CD4-positive, alpha-beta T cell treated with Interleukin-4 for 4 hours (primary cell): ENCODE measurements at regions not wholly inside any gene's neighbourhood (a gene's known extent, or its start where the extent isn't known, plus 50 kb on each side); places are given as distances from the start of the nearest gene placed in this dataset.

Experiments
- DNase-seq: peaks from one replicate; pipeline ENCODE4 v3.0.0-alpha.2; 2020

DNA sequence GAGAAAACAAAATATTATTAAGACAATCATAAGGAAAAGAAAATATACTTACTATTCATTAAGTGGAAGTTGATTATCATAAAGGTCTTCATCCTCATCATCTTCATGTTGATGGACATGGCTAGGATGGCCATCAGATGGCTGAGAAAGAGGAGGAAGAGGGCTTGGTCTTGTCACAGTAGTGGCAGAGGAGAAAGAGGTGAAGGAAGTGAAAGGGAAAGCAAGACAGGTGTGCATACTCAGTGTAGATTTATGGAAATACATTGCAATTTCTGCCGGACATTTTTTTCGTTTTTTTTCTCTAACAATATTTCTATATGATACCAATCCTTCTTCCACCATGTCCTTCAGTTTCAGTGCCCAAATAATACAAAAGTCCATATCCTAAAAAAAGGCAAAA lies 1409.8 kb downstream of the PCDH7 start:
- no peak for DNase-seq

DNA sequence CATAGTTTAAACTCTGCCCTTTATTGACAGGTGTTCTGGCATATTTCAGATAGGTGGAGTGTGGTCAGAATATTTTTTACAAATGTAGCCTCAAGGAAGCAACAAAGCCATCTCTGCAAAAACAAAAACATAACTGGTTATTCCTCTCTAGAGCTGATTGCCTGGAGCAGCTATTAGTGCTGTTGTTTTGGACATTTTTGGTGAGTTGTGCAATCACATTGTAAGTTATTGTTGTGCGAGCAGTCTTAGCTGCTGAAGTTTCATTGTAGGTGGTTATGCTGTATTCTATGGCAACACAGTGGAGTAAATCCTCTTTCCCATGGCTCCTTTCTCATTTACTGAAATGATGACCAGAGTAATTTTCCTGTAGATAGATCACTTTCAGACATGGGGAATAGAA lies 1413.0 kb downstream of the PCDH7 start:
- no peak for DNase-seq

DNA sequence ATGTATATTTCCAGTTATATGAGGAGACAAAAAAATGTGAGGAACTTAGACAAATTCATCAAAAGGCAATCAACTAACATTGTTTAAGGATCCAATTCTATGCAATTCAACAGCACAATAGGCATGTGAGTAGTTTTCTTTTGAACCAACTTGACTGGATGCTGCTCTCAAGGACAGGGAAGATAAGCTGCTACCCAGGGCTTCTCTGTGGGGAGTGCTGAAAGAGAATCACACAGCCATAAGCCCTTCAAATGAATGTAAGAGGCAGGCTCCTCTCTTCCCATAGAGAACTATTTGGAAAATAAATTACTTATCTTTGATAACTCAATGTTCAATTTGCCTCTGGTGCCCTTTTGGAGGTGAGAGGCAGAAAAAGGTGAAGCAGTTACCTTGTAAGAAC lies 1413.6 kb downstream of the PCDH7 start:
- no peak for DNase-seq

DNA sequence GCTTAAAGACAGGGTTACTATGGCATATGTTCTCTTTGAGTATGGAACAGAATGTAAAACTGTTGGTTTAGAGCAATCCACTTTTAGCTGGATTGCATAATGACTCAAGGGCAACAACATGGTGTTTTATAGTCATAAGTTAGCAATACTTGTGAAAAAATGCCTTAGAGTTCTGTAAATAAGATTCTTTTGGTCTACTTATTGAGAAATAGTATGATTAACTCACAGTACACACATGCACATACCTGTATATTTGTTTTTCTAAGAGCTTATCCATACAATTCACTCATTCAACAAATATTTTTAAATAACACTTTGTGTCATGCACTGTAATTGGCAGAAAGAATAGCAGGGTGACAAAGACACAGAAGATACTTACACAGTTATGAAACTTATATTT lies 1415.5 kb downstream of the PCDH7 start:
- no peak for DNase-seq

DNA sequence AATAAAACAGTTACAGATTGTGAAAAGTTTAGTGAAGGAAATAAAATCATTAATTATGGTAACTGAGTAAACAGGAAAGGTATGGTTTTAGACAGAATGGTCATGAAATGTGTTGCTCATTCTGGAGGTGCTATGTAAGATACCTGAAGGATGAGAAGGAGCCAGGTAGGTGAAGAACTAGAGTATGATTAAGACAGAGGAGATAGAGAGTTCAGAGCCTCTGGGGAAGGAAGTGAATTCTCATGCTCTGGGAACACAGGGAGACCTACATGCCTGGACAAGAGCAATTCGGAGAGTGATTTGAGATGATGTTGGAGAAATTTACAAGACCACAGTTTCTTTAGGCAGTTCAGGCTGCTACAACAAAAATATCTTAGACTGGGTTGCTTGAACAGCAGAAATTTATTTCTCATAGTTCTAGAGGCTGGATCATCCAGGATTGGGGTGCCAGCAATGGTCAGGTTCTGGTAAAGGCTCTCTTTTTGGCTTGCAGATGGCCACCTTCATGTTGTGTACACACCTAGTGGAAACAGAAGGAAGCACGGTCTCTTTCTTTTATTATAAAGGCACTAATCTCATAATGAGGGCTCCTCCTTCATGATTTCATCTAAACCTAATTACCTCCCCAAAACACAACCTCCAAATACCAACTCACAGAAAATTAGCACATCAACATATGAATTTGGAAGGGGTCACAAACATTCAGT lies 1416.1 kb downstream of the PCDH7 start:
- no peak for DNase-seq

DNA sequence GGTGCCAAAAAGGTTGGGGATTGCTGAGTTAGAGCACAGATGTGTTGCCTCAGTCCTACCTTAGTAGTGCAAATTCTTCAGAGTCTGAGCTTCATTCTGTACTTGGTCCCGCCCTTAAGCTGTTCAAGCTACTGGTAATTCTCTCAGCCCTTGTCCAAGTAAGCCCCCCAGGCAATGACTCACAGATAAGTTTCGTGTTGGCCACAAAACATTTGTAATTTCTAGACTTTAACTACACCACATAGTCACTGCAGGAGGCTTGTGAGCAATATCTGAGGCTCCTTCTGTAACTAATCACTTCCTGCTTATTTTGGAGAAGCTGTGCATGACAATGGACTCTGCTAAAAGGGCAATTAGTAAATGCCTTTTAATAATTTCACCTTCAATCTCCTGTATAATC lies 1420.5 kb downstream of the PCDH7 start:
- DNase-seq: no peak

DNA sequence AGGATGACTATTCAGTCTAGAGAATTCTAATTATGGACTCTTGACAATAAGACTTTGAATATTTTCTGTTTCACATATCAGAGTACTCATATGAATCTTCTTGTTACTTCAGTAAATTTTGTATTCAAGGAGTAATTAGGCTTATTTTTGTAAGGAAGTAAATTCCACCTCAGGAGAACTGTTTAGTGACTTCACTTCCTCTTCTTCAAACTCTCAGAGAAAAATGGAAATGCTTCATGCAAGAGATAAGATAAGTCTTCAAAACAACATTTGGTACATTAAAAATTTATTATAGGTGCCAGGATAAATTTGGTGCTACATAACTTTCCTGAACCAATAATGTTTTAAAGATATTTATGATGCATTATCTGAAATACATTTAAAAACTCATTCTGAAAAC lies 1421.9 kb downstream of the PCDH7 start:
- DNase-seq: no peak

DNA sequence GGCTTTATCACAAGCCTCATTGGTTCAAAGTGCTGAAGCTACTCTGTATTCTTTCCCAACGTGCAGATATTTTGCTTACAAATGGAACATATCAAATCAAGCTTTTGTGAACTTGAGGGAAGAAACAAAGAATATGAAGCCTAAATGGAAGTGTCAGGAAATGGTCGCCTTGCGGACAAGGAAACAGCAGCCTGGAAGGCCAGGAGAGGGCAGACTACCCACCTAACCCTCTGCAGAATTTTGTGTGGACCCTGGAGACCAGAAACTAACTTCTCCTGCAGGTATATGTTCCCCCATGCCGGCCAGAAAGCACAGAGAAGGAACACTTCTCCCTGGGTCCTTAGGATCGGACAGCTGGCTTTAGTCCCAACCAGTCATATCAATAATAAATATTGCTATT lies 1425.8 kb downstream of the PCDH7 start:
- no peak for DNase-seq

DNA sequence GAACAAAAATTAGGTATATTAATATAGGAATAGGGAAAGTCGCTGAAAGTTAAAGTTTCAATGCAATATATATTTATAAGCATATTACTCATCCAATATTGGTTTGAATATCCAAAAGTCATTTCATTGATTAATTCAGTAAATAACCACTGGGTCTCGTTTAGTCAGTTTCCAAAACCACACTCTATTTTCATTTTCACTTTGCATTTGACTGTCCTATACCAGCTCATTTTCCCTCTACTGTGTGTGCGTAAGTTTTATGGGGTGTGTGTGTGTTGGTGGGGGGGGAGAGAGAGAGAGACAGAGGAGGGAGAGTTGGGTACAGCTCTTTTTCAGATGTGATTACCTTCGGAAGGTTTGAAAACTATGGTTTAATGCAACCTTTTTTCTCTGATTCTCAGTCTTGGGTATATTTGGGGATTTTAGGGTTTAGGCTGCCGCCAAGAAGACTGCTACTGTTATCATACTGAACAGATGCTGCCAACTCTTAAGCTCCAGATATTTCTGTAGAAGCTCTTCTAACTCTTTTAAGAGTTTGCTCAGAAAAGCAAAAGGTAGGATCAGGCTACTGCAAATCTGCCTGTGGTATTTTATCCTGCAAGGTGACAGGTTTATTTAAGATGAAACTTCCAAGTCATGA lies 1427.4 kb downstream of the PCDH7 start:
- DNase-seq: no peak

DNA sequence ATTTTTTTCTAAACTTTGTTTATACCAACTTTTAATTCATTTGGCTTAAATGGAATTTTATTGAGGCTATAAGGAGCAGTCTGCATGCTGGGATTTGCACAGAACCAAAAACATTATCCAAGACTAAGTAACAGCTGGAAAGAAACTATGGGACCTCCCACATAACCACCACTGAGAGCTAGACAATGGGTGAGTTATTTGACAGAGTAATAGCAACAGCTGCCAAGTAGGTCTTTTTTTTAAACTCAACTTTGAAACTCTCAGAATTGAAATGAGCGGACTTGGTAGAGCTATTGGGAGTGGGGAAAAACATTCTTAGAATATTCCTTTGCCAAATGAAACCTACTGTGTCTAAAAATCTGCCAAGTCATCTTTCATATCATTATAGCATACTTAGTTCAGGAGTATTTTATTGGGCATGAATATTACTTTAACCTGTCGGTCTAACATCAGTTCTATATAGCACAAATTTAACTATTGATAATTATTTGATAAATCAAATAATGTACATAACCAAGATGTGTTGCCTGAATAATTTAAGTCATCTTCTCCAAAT lies 1428.0 kb downstream of the PCDH7 start:
- DNase-seq: no peak

DNA sequence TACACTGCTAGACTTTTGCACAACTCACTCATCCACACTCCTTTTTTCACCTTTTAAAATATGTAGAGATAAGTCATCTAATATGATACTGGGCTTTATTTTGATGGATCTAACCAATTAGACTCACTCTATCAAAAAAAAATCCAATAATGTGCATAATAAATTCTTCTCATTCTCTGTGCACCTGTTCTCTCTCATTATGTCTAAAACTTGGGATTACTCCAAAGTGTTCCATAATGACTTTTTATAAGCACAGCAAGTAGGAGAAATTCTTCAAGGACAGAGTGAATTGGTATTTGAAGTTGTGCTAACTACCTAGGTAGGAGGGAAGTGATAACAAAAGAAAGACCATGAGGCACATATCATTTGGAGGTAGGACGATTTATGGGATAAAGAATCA lies 1438.8 kb downstream of the PCDH7 start:
- no peak for DNase-seq

DNA sequence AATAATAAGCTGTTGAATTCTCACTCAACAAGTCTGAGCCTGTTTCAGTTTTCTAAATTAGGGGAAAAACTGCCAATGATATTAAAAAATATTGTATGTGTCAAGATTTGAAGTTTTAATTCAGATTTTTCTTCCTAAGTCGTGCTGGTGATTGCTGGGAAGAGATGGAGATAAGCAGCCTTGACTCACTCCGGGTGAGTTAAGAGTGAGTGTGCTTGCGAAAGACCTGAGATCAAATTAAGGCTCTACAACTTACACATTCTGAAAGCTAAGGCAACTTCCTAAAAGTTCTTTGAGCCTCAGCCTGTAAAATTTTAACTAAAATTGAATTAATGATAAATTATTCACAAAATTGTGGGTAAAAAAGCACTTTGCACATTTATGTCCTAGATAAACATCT lies 1441.2 kb downstream of the PCDH7 start:
- no peak for DNase-seq

DNA sequence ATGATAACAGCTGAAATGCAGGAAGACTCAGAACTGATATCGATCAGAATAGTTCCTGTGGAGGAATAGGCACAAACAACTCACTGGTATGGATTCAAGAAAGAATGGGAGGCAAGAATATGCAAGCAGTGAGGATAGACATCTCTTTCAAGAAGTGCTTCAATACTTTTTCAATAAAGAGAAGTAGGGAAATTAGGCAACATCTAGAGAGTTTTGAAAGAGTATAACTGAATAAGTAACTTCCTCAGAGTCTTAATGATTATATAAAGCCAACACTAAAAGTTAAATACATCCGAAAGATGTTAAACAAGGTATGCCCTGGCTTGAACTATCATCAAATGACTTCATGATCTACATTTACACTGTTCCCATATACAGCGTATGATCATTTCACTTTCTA lies 1443.0 kb downstream of the PCDH7 start:
- no peak for DNase-seq

DNA sequence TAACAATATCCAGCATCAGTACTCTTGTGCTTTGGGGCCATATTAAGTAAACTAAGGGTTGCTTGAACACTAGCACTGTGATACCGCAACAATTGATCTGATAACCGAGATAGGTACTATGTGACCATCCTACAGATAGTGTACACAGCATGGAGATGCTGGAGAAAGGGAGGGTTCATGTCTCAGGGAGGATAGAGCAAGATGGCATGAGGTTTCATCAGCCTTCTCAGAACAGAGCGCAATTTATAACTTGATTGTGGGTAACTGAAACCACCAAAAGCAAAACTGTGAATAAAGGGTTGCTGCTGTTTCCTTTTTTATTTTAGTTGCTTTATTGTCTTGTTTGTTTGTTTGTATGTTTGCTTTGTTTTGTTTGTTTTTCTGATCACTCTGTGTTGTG lies 1449.7 kb downstream of the PCDH7 start:
- no peak for DNase-seq

DNA sequence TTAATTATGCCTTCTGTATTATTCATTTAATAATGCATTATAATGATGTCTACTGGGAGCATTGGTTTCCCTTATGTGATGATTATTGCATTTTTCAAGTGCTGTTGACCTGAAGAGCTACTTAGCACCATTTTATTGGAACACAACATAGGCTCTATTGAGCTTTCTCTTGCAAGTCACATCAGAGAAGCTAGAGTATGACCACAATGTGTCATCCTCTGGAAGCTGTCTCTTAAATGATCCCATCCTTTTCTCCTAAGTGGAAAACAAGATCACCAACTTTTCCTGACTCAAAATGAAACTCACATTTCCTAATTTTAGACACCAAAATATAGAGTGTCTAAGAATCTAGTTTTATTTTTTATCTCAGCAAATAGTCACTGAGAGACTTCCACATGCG lies 1451.9 kb downstream of the PCDH7 start:
- no peak for DNase-seq

DNA sequence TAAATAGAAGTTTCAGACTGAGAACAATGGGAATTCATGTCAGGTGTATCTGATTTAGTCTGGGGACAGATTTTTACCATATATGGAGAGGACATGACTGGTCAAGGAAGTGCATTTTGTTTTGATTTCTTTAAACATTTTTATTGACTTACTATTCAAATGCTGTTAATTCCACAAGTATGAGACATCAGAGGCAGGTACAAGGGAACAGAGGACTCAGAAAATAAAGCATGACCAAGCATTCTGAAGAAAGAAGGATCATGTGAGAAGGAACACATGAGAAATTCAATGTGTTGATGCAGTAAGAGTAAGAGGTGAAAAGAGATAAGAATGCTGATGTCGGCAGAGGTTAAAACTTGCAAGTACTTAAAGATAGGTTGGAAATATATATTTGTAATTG lies 1452.6 kb downstream of the PCDH7 start:
- DNase-seq: no peak

DNA sequence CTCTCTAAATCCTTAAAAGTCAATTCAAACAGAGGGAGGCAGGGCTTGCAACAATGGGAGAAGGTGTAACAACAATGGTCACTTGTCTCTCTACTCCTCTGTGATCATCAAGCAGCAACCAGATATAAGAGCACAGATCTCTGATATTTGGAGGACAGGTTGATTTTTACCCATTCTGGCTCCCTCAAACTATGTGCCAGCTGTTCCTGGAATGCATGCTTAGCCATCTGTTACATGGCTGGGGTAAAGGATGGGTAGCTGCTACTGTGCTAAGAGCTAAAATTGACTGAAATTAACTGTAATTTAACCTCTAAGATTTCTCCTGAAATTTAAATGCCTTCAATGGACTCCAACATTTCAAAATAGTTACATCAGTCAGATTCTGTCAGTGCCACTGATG lies 1459.9 kb downstream of the PCDH7 start:
- no peak for DNase-seq

DNA sequence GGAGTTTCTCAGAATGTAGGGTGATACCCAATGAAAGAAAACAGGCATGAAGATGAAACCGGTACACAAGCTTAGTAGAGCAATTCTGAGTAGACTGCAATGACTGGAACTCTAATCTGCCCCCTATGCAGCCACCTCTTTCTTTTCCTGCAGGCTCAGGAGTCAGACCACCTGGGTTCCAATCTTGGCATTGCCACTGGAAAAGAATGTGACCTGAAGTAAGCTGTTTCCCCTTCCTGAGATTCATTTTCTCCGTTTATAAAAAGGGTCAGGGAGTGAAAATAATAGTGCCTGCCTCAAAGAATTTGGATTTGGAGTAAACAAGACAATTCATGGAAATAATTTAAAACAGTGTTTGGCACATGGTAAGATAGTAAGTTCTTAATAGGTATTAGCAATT lies 1464.0 kb downstream of the PCDH7 start:
- no peak for DNase-seq

DNA sequence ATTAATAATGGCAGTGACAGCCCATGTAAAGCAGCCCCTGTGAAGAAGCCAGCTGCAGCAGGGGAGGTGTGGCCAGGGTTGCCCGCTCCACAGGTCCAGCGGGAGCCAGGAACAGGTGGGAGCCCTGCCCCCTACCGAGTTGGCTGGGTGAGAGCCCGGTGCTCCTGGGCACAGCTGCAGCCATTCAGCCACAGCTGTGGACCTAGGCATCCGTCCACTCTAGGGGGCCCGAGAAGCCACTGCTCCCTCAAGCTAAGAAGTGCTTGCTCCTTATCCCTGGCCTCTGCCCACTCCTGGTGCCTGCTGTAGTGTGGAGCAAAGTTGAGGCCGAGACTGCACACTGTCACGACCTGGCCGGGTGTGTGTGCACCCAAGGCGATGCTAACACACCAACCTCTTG lies 1469.0 kb downstream of the PCDH7 start:
- DNase-seq: no peak

DNA sequence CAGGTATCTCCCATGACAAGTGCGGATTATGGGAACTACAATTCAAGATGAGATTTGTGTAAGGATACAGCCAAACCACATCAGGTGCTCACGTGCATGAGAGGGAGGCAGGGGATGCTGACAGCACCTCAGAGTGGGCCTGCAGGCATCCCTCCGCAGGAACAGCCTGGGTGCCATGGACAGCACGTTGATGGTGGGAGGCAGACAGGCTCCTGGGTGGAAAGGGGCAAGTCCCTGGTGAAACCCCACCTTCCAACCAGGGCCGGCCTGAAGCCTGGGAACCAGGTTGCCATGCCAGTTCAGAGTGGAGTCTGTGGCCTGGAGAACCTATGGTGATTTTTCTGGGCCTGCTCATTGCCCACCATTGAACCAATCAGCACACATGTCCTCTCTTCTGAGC lies 1469.6 kb downstream of the PCDH7 start:
- DNase-seq: no peak

DNA sequence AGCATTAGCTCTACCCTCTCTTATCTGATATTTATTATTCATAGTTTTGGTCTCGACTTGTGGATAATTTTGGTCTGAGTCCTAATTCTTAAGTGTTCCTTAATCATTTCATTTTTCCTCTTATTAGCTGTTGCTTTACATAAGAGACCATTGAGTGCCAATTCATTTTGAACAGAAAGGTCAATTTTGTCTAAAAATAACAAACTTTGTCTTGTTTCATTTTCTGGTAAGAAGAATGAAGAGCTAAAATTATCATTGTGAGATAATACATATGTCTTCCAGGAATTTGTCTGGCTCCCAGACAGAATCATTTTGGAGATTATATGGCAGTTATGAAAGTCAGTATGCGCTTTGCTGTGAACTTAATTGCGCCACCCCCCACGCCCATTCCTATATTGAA lies 1471.8 kb downstream of the PCDH7 start:
- no peak for DNase-seq

DNA sequence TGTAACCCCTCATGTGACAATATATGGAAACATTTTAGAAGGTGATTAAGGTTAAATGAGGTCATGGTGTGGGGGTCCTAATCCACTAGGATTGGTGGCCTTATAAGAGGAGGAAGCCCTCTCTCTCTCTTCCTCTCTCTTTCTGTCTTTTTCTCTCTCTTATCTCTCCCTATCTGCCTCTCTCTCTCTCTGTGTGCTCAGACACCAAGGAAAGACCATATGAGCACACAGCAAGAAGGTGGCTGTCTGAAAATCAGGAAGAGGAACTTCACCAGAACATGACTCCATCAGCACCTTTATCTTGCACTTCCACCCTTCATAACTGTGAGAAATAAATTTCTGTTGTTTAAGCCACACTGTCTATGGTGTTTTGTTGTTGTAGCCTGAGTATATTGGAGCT lies 1472.2 kb downstream of the PCDH7 start:
- no peak for DNase-seq

DNA sequence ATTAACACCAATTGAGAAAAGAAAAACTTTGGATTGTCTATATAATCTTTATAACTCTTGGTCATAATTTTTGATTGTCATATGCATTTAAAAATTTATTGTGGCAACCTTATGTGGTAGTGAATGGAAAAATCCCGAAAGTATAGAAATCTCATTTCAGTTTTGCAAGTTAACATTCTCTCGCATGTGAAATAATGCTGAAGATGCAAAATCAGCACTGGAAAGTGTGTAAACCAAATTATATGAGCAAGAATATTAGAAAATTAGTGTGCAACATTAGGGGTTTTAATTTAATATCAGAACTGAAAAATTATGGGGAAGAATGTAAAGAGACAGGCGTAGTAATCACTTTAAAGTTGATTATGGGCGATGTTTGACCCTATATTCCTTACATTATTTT lies 1472.8 kb downstream of the PCDH7 start:
- DNase-seq: no peak

DNA sequence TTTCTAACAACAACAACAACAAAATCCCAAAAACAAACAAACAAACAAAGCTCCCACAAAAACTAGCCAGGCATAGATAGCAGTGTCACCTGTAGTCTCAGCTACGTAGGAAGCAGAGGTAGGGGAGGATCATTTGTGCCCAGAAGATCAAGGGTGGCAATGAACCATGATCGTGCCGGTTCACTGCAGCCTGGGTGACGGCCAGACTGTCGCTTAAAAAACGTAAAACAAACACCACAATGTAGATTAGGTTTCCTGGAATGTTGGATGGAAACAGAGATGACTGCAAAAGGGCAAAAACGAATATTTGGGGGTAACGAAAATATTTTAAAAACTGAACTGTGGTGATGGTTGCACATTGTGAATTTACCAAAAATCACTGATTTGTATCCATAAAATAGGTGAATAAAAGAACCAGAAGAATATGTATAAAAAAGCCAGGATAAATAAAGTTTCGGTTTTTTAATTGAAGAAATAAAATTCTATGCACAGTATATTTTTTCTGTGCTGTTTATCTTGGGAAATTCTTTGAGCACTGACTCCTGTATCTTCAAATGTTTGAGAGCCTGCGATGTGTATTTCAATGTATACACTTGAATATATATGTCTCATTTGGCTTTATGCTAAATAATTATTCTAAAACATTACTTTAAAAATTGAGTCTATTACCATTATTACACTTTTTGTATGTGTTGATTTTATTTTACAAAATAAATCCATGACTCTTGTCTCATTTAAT lies 1477.0 kb downstream of the PCDH7 start:
- DNase-seq: no peak
